Glomerular visceral epithelial cell (primary cell): ENCODE measurements at regions not wholly inside any gene's neighbourhood (a gene's known extent, or its start where the extent isn't known, plus 50 kb on each side); places are given as distances from the start of the nearest gene placed in this dataset.
"Not testable (repeated sequence)": the region's sequence is repeated elsewhere in the genome, so short reads cannot be mapped to it uniquely, and the experiment has no call there.

Experiments used
- DNase-seq: peaks from one replicate; pipeline ENCODE4 v3.0.0-alpha.2; 2016; ENCODE audit errors: extremely low spot score

- no peak for DNase-seq
Observed at GRCh38 chr2:101610750-101611315, 86.7 kb upstream of the MAP4K4 start.

- no peak for DNase-seq
Observed at GRCh38 chr2:101609433-101609832, 88.1 kb upstream of the MAP4K4 start.

GRCh38 chr2:101608408-101609310 lies 88.8 kb upstream of the MAP4K4 start:
- no peak for DNase-seq

DNA sequence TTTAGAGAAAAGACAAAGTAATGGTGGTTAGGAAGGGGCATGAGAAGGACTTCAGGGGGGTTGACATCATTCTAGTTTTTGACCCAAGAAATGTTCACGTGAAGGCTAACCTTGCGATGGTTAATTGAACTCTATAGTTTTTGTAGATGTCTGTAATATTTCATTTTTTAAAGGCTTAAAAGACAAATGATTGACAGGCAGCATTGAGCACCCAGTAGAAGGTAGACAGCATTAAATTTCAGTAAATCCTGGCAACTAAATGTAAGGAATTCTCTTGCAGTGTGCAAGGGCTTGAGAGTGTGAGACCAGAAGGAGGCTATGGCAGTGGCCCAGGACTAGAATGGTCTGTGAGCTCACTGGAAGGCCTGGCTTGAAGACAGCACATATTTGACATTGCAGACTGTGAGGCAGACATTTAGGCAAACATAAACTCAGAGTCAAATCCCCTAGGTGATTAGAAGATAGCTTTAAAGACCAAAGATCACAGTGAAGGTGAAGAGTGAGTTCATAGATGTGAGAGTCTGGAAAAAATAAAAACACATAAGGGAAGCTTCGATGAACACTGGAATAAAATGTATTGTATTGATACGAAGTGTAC lies 100.1 kb upstream of the MAP4K4 start:
- DNase-seq, result no peak

DNA sequence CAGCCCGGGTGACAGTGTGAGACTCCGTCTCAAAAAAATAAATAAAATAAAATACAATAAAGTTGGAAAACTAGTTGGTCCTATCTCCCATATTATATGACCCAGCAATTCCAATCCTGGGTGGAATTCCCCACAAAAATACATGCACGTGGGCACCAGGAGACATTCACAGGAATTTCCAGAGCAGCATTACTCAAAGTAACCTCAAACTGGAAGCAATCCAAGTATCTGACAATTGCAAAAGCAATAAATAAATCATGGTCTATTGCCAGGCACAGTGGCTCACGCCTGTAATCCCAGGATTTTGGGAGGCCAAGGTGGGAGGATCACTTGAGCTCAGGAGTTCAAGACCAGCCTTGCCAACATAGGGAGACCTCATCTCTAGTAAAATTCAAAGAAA lies 101.2 kb upstream of the MAP4K4 start:
- DNase-seq, result peak; percentile 65

- DNase-seq, result no peak
Observed at GRCh38 chr2:101587251-101587650, 110.3 kb upstream of the MAP4K4 start.

GRCh38 chr2:101583861-101584260 lies 108.9 kb upstream of the RFX8 start:
- DNase-seq, result no peak

GRCh38 chr2:101581675-101582299 lies 106.9 kb upstream of the RFX8 start:
- no peak for DNase-seq

DNA sequence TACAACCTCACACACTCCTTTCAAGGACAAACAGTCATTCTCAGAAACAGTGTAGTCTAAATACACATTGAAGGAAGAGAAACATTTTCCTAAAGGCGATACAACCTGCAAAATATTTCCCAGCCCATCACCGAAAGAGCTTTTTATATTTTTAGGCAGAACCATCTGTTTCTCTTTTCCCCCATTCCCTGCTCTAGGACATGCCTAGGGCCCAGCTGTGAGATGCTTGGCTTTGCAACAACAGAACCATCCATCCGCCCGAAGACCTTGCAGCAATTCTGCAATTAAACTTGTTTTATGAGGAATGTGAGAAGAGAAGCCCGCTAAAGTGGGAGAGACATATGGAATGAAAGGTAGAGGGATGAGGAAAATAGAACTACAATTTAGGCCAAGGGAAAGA lies 105.6 kb upstream of the RFX8 start:
- no peak for DNase-seq

- DNase-seq, result no peak
Observed at GRCh38 chr2:101578671-101579070, 103.8 kb upstream of the RFX8 start.

GRCh38 chr2:101578135-101578534 lies 103.2 kb upstream of the RFX8 start:
- not testable (repeated sequence) for DNase-seq

GRCh38 chr2:101577173-101577572 lies 102.3 kb upstream of the RFX8 start:
- no peak for DNase-seq

GRCh38 chr2:101574622-101575021 lies 99.7 kb upstream of the RFX8 start:
- no peak for DNase-seq

DNA sequence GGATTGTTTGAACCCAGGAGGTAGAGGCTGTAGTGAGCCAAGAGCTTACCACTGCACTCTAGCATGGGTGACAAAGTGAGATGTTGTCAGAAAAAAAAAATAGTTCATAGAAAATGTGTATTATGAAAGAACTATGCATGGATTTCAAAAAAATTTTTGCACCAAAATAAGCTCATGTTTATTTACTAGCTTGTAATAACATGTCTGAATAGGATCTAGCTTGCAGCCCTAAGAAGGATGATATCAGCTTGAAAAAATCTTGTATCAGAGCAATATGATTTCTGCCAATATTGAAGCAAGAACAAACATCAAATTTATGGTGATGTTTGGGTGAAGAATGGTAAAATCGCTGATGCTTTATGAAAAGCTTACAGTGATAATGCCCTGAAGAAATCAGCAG lies 97.0 kb upstream of the RFX8 start:
- no peak for DNase-seq

DNA sequence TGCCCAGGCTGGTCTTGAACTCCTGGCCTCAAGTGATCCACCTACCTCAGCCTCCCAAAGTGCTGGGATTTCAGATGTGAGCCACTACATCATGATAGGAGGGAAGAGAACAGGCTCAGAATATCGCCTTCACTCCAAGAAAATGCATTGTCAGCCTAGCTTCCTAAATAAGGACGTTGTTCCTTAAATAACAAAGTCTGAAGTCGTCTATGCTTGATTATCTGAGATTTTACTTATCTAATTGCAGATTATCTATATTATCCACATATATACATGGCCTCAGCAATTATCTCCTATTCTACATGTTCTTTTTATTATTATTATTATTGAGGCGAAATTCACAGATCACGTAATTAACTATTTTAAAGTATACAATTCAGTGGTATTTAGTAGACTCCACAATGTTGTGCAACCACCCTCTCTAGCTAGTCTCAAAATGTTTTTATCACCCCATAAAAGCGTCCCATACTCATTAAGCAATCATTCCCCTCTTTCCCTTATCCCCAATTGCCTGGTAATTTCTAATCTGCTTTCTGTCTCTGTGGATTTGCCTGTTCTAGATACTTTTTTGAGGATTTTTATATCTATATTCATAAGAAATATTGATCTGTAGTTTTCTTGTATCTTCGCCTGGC lies 95.1 kb upstream of the RFX8 start:
- DNase-seq, result no peak

DNA sequence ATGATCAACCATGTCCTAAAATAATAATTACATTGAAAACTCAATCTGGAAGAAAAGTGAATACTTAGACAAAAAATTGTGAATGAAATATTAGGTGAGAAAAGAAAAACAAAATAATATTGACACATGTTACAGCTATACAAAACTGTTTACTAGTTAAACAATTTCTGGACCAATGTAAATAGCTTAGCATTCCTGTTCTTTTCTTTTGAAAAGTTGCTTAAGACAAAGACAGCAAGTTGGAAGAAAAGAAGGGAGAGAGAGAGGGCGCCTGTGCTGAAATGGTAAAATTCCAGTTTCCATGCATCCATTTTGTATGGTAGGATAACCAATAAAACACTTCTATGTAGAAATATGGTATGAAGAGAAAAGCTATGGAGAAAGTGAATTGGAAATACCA lies 94.1 kb upstream of the RFX8 start:
- no peak for DNase-seq

- DNase-seq, result no peak
Observed at GRCh38 chr2:101566632-101567228, 91.8 kb upstream of the RFX8 start.

- DNase-seq, result no peak
Observed at GRCh38 chr2:101563849-101564248, 88.9 kb upstream of the RFX8 start.

DNA sequence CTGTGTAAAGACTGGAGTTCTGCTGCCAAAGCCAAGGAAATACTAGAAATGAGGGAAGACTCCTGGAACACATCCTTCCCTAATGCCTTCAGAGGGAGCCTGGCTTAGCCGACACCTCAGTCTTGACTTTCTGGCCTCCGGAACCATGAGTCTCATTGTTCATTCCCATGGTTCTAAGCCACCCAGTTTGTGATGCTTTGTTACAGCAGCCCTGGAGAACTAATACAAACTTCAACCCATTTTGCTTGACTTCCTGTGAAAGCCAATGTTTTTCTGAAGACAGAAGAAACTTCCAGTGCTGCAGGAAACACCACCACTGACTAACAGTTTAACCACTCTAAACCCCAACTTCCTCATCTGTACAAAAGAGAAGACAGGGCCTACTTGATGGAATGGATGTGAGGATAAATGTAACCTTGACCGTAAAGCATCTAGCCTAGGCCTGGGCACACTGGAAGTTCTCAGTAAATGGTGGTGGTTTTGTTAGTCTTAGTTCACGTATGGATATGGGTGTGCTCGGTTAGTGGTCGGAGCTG lies 85.9 kb upstream of the RFX8 start:
- DNase-seq, result no peak

DNA sequence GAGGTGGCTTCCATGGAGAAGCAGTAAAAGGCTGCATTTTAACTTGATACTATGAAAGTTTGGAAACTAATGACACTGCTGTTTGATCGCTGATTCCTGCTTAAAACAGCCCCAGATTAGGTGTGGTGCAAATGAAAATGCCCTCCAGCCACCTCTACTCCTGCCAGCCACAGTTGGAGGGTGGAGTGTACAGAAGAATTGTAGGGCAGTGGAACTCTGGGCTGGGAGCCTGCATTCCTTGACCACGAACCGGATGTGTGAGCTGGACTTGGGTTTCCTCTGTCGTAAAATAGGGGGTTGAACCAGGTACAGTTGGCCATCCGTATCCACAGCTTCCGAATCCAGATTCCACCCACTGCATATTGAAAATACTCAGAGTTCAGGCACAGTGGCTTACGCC lies 84.6 kb upstream of the RFX8 start:
- peak; percentile 21 for DNase-seq

DNA sequence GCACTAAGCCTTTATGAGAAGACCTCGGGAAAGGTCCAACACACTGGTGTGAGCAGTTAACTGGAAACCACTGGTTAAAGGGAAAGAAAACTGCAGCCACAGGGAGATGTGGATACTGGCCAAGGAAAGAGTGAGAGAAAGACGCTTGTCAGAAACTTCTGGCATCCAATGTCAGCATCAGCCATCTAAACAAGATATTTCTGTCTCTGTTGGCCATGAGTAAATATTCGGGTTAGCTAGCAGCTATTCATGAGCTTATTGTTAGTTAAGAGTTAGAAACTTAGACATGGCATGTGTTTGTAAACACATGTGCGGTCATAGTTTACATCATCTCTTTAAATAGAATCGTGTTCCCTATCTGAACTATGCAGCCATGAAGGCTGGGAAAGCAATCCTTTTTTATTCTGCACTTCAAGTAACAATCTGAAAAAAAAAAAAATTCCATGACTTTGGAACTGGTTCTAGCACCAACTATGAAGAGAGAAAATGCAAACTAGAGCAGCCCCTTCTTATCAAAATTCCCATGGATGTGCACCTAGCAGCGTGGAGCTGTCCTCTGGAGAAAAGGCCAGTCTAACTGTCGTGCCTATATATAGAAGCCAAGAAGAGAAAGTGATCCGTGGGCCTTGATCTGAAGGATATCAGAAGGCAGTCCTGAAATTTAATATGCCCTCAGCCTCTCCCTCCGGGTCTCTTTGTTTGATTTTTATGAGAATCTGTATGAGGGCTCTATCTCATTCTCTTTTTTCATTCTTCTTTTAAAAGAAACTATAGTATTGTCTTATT lies 84.0 kb upstream of the RFX8 start:
- DNase-seq, result no peak
